OCI-LY1 (cell line): ENCODE measurements at regions not wholly inside any gene's neighbourhood (a gene's known extent, or its start where the extent isn't known, plus 50 kb on each side); places are given as distances from the start of the nearest gene placed in this dataset.

Source experiments
- H2AFZ ChIP-seq: fragments of 200-600 bp; sonication (generic), shearing (Covaris generic); 2 replicates; pipeline ENCODE4 v1.6.0; 2014; ENCODE audit warnings: antibody characterized with exemption, mild to moderate bottlenecking, low read length
- H3F3A ChIP-seq: fragments of 200-600 bp; sonication (generic), shearing (Covaris generic); 2 replicates; pipeline ENCODE4 v1.6.0; 2014; ENCODE audit warnings: mild to moderate bottlenecking, antibody characterized with exemption, low read length, moderate library complexity; ENCODE audit not compliant: insufficient read depth
- H3K27ac ChIP-seq: fragments of 200-600 bp; sonication (generic); 2 replicates; pipeline ENCODE4 v1.5.1; 2014; ENCODE audit warnings: low read length, mixed run types, mild to moderate bottlenecking, low read depth; ENCODE audit not compliant: poor library complexity, severe bottlenecking
- H3K27me3 ChIP-seq: fragments of 200-600 bp; sonication (generic); 2 replicates; pipeline ENCODE4 v1.6.0; 2014; ENCODE audit warnings: antibody characterized with exemption, mild to moderate bottlenecking, low read length, moderate library complexity; ENCODE audit not compliant: insufficient read depth
- H3K36me3 ChIP-seq: fragments of 200-600 bp; sonication (generic); 2 replicates; pipeline ENCODE4 v1.6.1; 2014; ENCODE audit warnings: mild to moderate bottlenecking, antibody characterized with exemption, low read length, moderate library complexity, mixed read lengths; ENCODE audit not compliant: insufficient read depth
- H3K4me1 ChIP-seq: fragments of 200-600 bp; sonication (generic); 2 replicates; pipeline ENCODE4 v1.5.1; 2014; ENCODE audit warnings: mild to moderate bottlenecking, low read length, moderate library complexity; ENCODE audit not compliant: insufficient read depth, severe bottlenecking
- H3K4me2 ChIP-seq: fragments of 200-600 bp; sonication (generic), shearing (Covaris generic); 2 replicates; pipeline ENCODE4 v1.6.1; 2014; ENCODE audit warnings: low read length
- H3K4me3 ChIP-seq: fragments of 200-600 bp; sonication (generic); 2 replicates; pipeline ENCODE4 v1.5.1; 2014; ENCODE audit warnings: low read length, low read depth, mild to moderate bottlenecking, mixed read lengths; ENCODE audit not compliant: poor library complexity, severe bottlenecking
- H3K79me2 ChIP-seq: fragments of 200-600 bp; shearing (Covaris generic); 2 replicates; pipeline ENCODE4 v1.6.1; 2016; ENCODE audit warnings: mixed run types, low read length, mixed read lengths; ENCODE audit not compliant: insufficient read depth
- H3K9ac ChIP-seq: fragments of 200-600 bp; sonication (generic), shearing (Covaris generic); 2 replicates; pipeline ENCODE4 v1.6.1; 2014; ENCODE audit warnings: mild to moderate bottlenecking, low read length, mixed read lengths
- H3K9me2 ChIP-seq: fragments of 200-600 bp; sonication (generic), shearing (Covaris generic); 2 replicates; pipeline ENCODE4 v1.6.1; 2014; ENCODE audit warnings: low read depth, mild to moderate bottlenecking, low read length, mixed read lengths
- H3K9me3 ChIP-seq: fragments of 200-600 bp; shearing (Covaris generic); 2 replicates; pipeline ENCODE4 v1.6.1; 2014; ENCODE audit warnings: low read length, mixed read lengths
- H4K20me1 ChIP-seq: fragments of 200-600 bp; sonication (generic), shearing (Covaris generic); 2 replicates; pipeline ENCODE4 v1.6.0; 2016; ENCODE audit warnings: mild to moderate bottlenecking, low read length; ENCODE audit not compliant: insufficient read depth
- EZH2 ChIP-seq: fragments of 200-600 bp; sonication (generic), shearing (Covaris generic); IDR thresholded peaks from 2 replicates; pipeline ENCODE4 v1.8.0; 2017; ENCODE audit warnings: borderline replicate concordance, mixed run types, mild to moderate bottlenecking, antibody characterized with exemption, low read length, moderate library complexity, mixed read lengths
- TF ChIP-seq, protein P1 (sequence below): fragments of 200-600 bp; sonication (generic), shearing (Covaris generic); IDR thresholded peaks from 2 replicates; pipeline ENCODE4 v1.5.1; 2017; ENCODE audit warnings: mild to moderate bottlenecking, antibody characterized with exemption, low read length, moderate library complexity, mixed read lengths

GRCh38 chr17:14011036-14011692, 58.1 kb upstream of the COX10 start:
- Histone ChIP-seq H4K20me1 (no peaks in the 10 kb centered on the region), H3K9me2 (no peaks in the 10 kb centered on the region), H3K4me3 (no peak overlapping the region), H3K4me1 (no peaks in the 10 kb centered on the region), H3K27me3 (no peaks in the 10 kb centered on the region), H2AFZ (no peak overlapping the region), H3K9me3 (no peaks in the 10 kb centered on the region), H3K36me3 (no peaks in the 10 kb centered on the region), H3K27ac (no peak overlapping the region), H3K9ac (no peak overlapping the region), H3K79me2 (no peaks in the 10 kb centered on the region), H3F3A (no peaks in the 10 kb centered on the region), H3K4me2 (no peak overlapping the region)
- TF ChIP-seq, protein P1, sequence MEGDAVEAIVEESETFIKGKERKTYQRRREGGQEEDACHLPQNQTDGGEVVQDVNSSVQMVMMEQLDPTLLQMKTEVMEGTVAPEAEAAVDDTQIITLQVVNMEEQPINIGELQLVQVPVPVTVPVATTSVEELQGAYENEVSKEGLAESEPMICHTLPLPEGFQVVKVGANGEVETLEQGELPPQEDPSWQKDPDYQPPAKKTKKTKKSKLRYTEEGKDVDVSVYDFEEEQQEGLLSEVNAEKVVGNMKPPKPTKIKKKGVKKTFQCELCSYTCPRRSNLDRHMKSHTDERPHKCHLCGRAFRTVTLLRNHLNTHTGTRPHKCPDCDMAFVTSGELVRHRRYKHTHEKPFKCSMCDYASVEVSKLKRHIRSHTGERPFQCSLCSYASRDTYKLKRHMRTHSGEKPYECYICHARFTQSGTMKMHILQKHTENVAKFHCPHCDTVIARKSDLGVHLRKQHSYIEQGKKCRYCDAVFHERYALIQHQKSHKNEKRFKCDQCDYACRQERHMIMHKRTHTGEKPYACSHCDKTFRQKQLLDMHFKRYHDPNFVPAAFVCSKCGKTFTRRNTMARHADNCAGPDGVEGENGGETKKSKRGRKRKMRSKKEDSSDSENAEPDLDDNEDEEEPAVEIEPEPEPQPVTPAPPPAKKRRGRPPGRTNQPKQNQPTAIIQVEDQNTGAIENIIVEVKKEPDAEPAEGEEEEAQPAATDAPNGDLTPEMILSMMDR, result no peak
- TF ChIP-seq EZH2, result no peak

GRCh38 chr17:14011740-14012405, 57.4 kb upstream of the COX10 start:
- H2AFZ ChIP-seq, result no peak overlapping the region
- H3K4me3 ChIP-seq, result no peak overlapping the region
- no peaks in the 10 kb centered on the region for H3K4me1 ChIP-seq
- TF ChIP-seq EZH2, result no peak
- TF ChIP-seq, protein P1, result no peak
- H3K9me2 ChIP-seq, result no peaks in the 10 kb centered on the region
- H3K9me3 ChIP-seq, result no peaks in the 10 kb centered on the region
- no peaks in the 10 kb centered on the region for H4K20me1 ChIP-seq
- no peaks in the 10 kb centered on the region for H3K36me3 ChIP-seq
- H3K79me2 ChIP-seq, result no peaks in the 10 kb centered on the region
- H3F3A ChIP-seq, result no peaks in the 10 kb centered on the region
- no peak overlapping the region for H3K9ac ChIP-seq
- H3K4me2 ChIP-seq, result no peak overlapping the region
- H3K27ac ChIP-seq, result no peak overlapping the region
- H3K27me3 ChIP-seq, result no peaks in the 10 kb centered on the region

DNA sequence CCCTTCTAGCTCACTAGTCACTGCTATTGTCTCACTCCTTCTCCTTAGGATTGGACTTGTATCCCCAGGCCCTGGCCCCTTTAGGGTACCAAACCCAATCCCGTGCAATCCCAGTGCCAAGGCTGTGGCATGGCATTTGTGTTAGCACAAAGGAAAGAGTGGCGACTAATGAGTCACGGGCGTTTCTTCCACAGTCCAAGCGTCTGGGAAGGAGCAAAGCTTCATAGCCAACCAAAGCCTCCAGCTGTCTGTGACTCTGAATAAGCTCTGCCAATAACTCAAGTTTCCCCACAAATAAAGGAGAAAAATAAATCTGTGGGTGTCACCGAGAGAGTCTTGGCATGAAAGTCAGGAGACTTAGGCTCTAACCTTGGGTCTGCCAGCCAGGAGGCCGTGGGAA, 54.6 kb upstream of the COX10 start:
- H3K27me3 ChIP-seq, result no peaks in the 10 kb centered on the region
- H3K79me2 ChIP-seq, result no peaks in the 10 kb centered on the region
- TF ChIP-seq, protein P1, result no peak
- no peak for TF ChIP-seq EZH2
- H3K9ac ChIP-seq, result no peak overlapping the region
- H3K4me1 ChIP-seq, result no peaks in the 10 kb centered on the region
- H3K36me3 ChIP-seq, result no peaks in the 10 kb centered on the region
- H3K27ac ChIP-seq, result no peak overlapping the region
- H3K4me3 ChIP-seq, result no peak overlapping the region
- H3F3A ChIP-seq, result no peaks in the 10 kb centered on the region
- no peak overlapping the region for H2AFZ ChIP-seq
- no peaks in the 10 kb centered on the region for H4K20me1 ChIP-seq
- no peaks in the 10 kb centered on the region for H3K9me2 ChIP-seq
- no peaks in the 10 kb centered on the region for H3K9me3 ChIP-seq
- H3K4me2 ChIP-seq, result no peak overlapping the region
